HG02870 (cell line): ENCODE measurements at regions not wholly inside any gene's neighbourhood (a gene's known extent, or its start where the extent isn't known, plus 50 kb on each side); places are given as distances from the start of the nearest gene placed in this dataset.

Experiments
- ATAC-seq: cut with Tn5 transposase; IDR thresholded peaks from one replicate; pipeline ENCODE4 v1.9.1; 2021; ENCODE audit warnings: mild to moderate bottlenecking, moderate library complexity; ENCODE audit not compliant: unreplicated experiment

- no peak for ATAC-seq
Measured at GRCh38 chr12:78760906-78761305, 103.7 kb upstream of the SYT1 start.

DNA sequence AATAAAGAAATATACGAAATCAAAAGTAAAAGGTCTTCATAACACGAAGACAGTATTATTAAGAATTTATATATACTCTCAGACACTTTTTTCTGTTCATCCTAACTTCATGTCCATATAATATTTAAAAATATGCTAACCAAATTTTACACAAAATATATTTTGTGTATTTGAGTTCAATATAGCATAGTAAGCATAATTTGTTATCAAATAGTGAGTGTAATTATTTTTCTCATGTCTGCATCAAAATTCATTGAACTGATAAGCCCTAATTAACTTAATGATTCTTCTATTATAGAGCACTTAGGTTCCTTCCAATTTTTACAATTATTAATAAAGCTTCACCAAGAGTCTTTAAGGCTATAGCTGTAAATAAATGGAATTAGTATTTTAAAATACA lies 99.7 kb upstream of the SYT1 start:
- ATAC-seq = no peak

DNA sequence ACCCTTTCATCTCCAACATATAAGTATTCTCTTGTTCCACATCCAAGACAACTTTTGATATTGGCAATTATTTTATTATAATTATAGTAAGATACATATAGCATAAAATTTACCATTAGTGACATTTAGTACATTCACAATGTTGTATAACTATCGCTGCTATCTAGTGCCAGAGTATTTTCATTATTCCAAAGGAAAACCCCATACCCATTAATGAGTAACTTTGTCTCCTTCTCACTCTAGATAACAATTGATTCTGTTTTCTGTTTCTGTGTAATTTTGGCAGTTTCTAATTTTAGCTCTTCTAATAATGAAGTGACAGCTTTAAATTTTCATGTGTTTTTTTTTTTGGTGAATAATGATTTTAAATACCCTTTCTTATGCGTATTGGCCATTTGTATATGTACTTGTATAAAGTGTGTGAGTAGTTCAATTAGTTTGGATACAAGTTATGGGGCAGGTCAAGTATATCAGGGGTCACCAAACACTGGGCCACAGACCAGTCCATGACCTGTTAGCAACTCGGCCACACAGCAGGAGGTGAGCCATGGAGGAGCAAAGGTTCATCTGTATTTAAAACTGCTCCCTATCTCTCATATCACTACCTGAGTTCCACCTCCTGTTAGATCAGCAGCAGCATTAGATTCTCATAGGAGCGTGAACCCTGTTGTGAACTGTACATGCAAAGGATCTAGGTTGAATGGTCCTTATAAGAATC lies 97.2 kb upstream of the SYT1 start:
- ATAC-seq = no peak

- ATAC-seq = no peak
Measured at GRCh38 chr12:78778339-78778738, 86.2 kb upstream of the SYT1 start.

DNA sequence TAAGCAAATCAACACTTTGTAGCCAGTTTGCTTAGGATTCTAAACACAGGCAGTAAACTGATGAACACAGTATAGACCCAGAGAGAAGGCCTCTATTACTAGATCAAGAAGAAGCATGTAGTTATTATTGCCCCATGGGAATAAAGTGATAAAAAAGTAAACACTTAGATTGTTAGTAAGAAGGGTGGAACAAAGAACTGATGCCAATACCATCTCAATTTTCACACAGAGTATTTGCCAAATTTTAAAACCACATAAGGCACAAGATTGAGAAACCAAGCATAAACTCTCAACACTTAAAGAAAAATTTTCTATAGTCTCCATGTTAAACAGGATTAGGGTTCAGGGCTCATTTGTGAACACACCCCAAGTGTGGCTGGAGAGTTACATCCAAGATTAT lies 77.0 kb upstream of the SYT1 start:
- no peak for ATAC-seq

- no peak for ATAC-seq
Measured at GRCh38 chr12:78790148-78790547, 74.4 kb upstream of the SYT1 start.

DNA sequence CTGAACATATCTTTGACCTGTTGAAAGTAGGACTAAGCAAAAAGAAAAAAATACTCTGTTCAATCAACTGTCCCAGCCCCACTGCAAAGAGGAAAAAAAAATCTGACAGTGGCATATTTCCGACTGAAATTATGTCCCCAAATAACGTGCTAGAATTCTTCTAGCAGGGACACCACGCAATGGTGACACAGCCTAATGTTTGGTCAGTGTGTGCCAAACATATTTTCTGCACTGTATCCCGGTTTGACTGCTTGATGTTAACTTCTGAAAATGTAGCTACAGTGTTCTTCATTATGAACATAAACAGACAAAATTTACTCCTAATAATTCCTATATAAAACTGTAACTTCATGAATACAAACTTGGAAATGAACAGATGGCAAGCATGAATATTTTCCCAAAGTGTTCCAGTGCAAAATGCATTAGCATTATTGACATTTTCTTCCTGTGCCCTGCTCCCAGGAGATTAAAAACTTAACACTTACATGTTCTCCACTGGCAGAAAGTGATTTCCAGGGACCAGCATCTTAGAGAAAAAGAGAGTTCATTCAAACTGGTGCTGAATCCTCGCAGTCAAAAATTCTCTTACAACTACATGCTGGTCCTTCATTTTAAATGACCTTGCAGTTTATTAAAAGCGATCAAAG lies 72.4 kb upstream of the SYT1 start:
- ATAC-seq = no peak

GRCh38 chr12:78793491-78793890 lies 71.1 kb upstream of the SYT1 start:
- ATAC-seq = no peak

DNA sequence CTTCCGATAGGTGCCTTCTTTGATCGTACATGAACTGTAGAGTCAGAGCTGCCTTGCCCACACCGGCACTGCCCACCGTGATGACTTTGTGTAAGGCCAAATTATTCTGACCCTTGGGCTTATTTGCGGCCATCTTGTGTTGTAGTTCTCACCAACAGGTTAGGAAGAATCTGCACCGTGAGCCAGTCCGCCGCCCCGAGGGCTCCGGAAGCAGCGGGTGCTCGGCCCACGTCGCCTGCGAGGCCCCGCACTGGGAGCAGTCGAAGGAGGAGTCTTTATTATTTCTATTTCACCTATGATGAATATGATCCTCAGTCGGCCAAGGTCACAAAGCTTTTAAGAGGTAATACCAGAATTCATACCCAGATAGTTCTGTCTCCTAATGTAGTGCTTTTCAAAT lies 70.6 kb upstream of the SYT1 start:
- ATAC-seq = no peak

- no peak for ATAC-seq
Measured at GRCh38 chr12:78795934-78796445, 68.6 kb upstream of the SYT1 start.

GRCh38 chr12:78797196-78797931 lies 67.2 kb upstream of the SYT1 start:
- ATAC-seq = no peak

DNA sequence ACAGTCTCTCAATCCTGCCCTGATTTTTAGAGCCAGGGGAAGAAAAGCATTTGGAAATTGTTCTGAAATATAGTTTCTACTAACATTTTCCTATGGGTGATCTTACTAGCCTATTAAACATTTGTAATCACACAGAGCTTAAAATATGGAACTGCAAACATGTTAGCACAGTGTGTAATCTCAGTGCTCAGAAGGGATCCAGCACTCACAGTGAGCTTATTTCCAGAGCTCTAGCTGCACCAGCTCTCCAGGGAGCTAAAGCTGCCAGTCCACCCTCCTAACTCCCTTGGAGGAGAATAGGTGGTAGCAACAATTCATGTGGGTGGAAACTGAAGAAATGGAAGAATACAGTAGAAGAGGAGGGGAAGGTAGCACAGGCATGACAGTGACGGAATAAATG lies 64.9 kb upstream of the SYT1 start:
- ATAC-seq = no peak

- ATAC-seq = no peak
Measured at GRCh38 chr12:78802593-78802992, 62.0 kb upstream of the SYT1 start.

- ATAC-seq = no peak
Measured at GRCh38 chr12:78804262-78804661, 60.3 kb upstream of the SYT1 start.
